Glutamatergic neuron (in vitro differentiated cells): ENCODE measurements at regions not wholly inside any gene's neighbourhood (a gene's known extent, or its start where the extent isn't known, plus 50 kb on each side); places are given as distances from the start of the nearest gene placed in this dataset.

ENCODE experiments used
- DNase-seq: peaks from one replicate; pipeline ENCODE4 v3.0.0; 2022
- H3K27ac Mint-ChIP-seq: one replicate; pipeline ENCODE4 v1.8.0; 2020; ENCODE audit warnings: mild to moderate bottlenecking, mixed read lengths, inconsistent platforms; ENCODE audit not compliant: unreplicated experiment
- H3K27me3 Mint-ChIP-seq: one replicate; pipeline ENCODE4 v1.8.0; 2020; ENCODE audit warnings: mild to moderate bottlenecking, moderate library complexity, mixed read lengths, inconsistent platforms; ENCODE audit not compliant: unreplicated experiment
- H3K36me3 Mint-ChIP-seq: one replicate; pipeline ENCODE4 v1.8.0; 2020; ENCODE audit warnings: mild to moderate bottlenecking, mixed read lengths, inconsistent platforms; ENCODE audit not compliant: unreplicated experiment
- H3K4me1 Mint-ChIP-seq: one replicate; pipeline ENCODE4 v1.8.0; 2020; ENCODE audit warnings: mild to moderate bottlenecking, low read depth, mixed read lengths, inconsistent platforms; ENCODE audit not compliant: unreplicated experiment
- H3K4me3 Mint-ChIP-seq: one replicate; pipeline ENCODE4 v1.8.0; 2020; ENCODE audit warnings: mild to moderate bottlenecking, mixed read lengths, inconsistent platforms; ENCODE audit not compliant: unreplicated experiment
- H3K9me3 Mint-ChIP-seq: one replicate; pipeline ENCODE4 v1.8.0; 2020; ENCODE audit warnings: mild to moderate bottlenecking, moderate library complexity, mixed read lengths, inconsistent platforms; ENCODE audit not compliant: unreplicated experiment
- CTCF ChIP-seq: fragments of 200-600 bp; sonication (generic); IDR thresholded peaks from one replicate; pipeline ENCODE4 v1.5.0; 2021; ENCODE audit not compliant: partially characterized antibody, unreplicated experiment

GRCh38 chr4:117370944-117371668 is 285.7 kb upstream of the TRAM1L1 start:
- Mint-ChIP-seq H3K27me3 (no peaks in the 10 kb centered on the region), H3K27ac (no peak overlapping the region), H3K36me3 (no peaks in the 10 kb centered on the region), H3K4me3 (no peak overlapping the region), H3K4me1 (peaks cover 16% of the 10 kb centered on the region), H3K9me3 (no peaks in the 10 kb centered on the region)
- DNase-seq, result no peak
- TF ChIP-seq CTCF, result no peak

- no peak overlapping the region for H3K27ac Mint-ChIP-seq
- no peaks in the 10 kb centered on the region for H3K9me3 Mint-ChIP-seq
- no peaks in the 10 kb centered on the region for H3K36me3 Mint-ChIP-seq
- no peak for TF ChIP-seq CTCF
- peaks cover 36% of the 10 kb centered on the region for H3K4me1 Mint-ChIP-seq
- DNase-seq, result no peak
- H3K4me3 Mint-ChIP-seq, result no peak overlapping the region
- peaks cover 3% of the 10 kb centered on the region for H3K27me3 Mint-ChIP-seq
Observed at GRCh38 chr4:117375101-117375500, 289.7 kb upstream of the TRAM1L1 start.

DNA sequence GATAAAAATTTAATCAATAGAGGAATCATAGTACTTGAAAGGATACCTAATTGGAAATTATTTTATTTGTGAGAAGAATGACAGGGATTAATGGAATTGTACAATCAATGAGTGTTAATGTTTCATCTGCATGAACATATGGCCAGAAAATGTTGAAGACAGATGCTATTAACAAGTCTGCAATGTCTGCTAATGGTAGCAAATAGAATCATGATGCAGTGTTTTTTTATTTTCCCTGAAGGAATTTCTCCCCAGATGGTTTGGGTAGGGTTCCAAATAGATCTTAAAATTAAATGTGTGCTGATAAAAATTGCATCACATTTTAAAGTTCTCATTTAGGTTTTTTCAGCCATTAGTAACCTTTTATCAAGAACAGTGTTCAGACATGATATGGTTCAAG is 291.3 kb upstream of the TRAM1L1 start:
- TF ChIP-seq CTCF, result no peak
- DNase-seq, result no peak
- H3K27ac Mint-ChIP-seq, result peak overlapping the region; percentile 94

GRCh38 chr4:117378942-117379341 is 293.6 kb upstream of the TRAM1L1 start:
- peaks cover 32% of the 10 kb centered on the region for H3K4me1 Mint-ChIP-seq
- H3K4me3 Mint-ChIP-seq, result no peak overlapping the region
- no peak overlapping the region for H3K27ac Mint-ChIP-seq
- no peaks in the 10 kb centered on the region for H3K9me3 Mint-ChIP-seq
- no peak for DNase-seq
- no peaks in the 10 kb centered on the region for H3K36me3 Mint-ChIP-seq
- TF ChIP-seq CTCF, result no peak
- peaks cover 3% of the 10 kb centered on the region for H3K27me3 Mint-ChIP-seq

More for the DNA sequence above, 291.3 kb upstream of the TRAM1L1 start:
- peaks cover 30% of the 10 kb centered on the region for H3K4me1 Mint-ChIP-seq
- H3K27me3 Mint-ChIP-seq, result peaks cover 3% of the 10 kb centered on the region
- peak overlapping the region; percentile 3 for H3K4me3 Mint-ChIP-seq
- no peaks in the 10 kb centered on the region for H3K36me3 Mint-ChIP-seq
- no peaks in the 10 kb centered on the region for H3K9me3 Mint-ChIP-seq

- no peak for TF ChIP-seq CTCF
- Mint-ChIP-seq H3K9me3 (no peaks in the 10 kb centered on the region), H3K4me3 (no peak overlapping the region), H3K4me1 (peaks cover 14% of the 10 kb centered on the region), H3K27ac (no peak overlapping the region), H3K27me3 (no peaks in the 10 kb centered on the region), H3K36me3 (no peaks in the 10 kb centered on the region)
- DNase-seq, result no peak
Observed at GRCh38 chr4:117383468-117383867, 298.1 kb upstream of the TRAM1L1 start.
